ENCODE measurements at regions not wholly inside any gene's neighbourhood (a gene's known extent, or its start where the extent isn't known, plus 50 kb on each side); places are given as distances from the start of the nearest gene placed in this dataset.
"Not testable (repeated sequence)": the region's sequence is repeated elsewhere in the genome, so short reads cannot be mapped to it uniquely, and the experiment has no call there.

- H3K4me2 ChIP-seq (ENCODE audit: low read length); H3K4me3 ChIP-seq (ENCODE audit: low read length); H3K4me1 ChIP-seq (ENCODE audit: control insufficient read depth, insufficient read depth, low read length); H3K9me3 ChIP-seq (replicated peaks; ENCODE audit: low read length); H3K36me3 ChIP-seq (ENCODE audit: insufficient read depth, low read length); H3K9ac ChIP-seq (ENCODE audit: low read depth, low read length); H3K27me3 ChIP-seq (ENCODE audit: control insufficient read depth, insufficient read depth, low read length): not testable (repeated sequence)
Observed at GRCh38 chr1:206256935-206257334, 53.6 kb downstream of the SRGAP2 start.

- not testable (repeated sequence) for H3K4me3 ChIP-seq (ENCODE audit: low read length); H3K9me3 ChIP-seq (replicated peaks; ENCODE audit: low read length); H3K9ac ChIP-seq (ENCODE audit: low read depth, low read length); H3K4me1 ChIP-seq (ENCODE audit: control insufficient read depth, insufficient read depth, low read length); H3K4me2 ChIP-seq (ENCODE audit: low read length); H3K27me3 ChIP-seq (ENCODE audit: control insufficient read depth, insufficient read depth, low read length); H3K36me3 ChIP-seq (ENCODE audit: insufficient read depth, low read length)
Observed at GRCh38 chr1:206261473-206261872, 58.1 kb downstream of the SRGAP2 start.

- not testable (repeated sequence) for H3K4me2 ChIP-seq (ENCODE audit: low read length); H3K4me1 ChIP-seq (ENCODE audit: control insufficient read depth, insufficient read depth, low read length); H3K27me3 ChIP-seq (ENCODE audit: control insufficient read depth, insufficient read depth, low read length); H3K9ac ChIP-seq (ENCODE audit: low read depth, low read length); H3K36me3 ChIP-seq (ENCODE audit: insufficient read depth, low read length); H3K4me3 ChIP-seq (ENCODE audit: low read length); H3K9me3 ChIP-seq (replicated peaks; ENCODE audit: low read length)
Observed at GRCh38 chr1:206262424-206262823, 59.1 kb downstream of the SRGAP2 start.

- not testable (repeated sequence) for H3K27me3 ChIP-seq (ENCODE audit: control insufficient read depth, insufficient read depth, low read length); H3K36me3 ChIP-seq (ENCODE audit: insufficient read depth, low read length); H3K4me3 ChIP-seq (ENCODE audit: low read length); H3K9me3 ChIP-seq (replicated peaks; ENCODE audit: low read length); H3K4me2 ChIP-seq (ENCODE audit: low read length); H3K4me1 ChIP-seq (ENCODE audit: control insufficient read depth, insufficient read depth, low read length); H3K9ac ChIP-seq (ENCODE audit: low read depth, low read length)
Observed at GRCh38 chr1:206264916-206265315, 61.6 kb downstream of the SRGAP2 start.

GRCh38 chr1:206271153-206271552 lies 67.8 kb downstream of the SRGAP2 start:
- not testable (repeated sequence) for H3K36me3 ChIP-seq (ENCODE audit: insufficient read depth, low read length); H3K27me3 ChIP-seq (ENCODE audit: control insufficient read depth, insufficient read depth, low read length); H3K4me3 ChIP-seq (ENCODE audit: low read length)

GRCh38 chr1:206273104-206273503 lies 69.8 kb downstream of the SRGAP2 start:
- not testable (repeated sequence) for H3K4me1 ChIP-seq (ENCODE audit: control insufficient read depth, insufficient read depth, low read length); H3K4me2 ChIP-seq (ENCODE audit: low read length); H3K27me3 ChIP-seq (ENCODE audit: control insufficient read depth, insufficient read depth, low read length); H3K4me3 ChIP-seq (ENCODE audit: low read length); H3K9ac ChIP-seq (ENCODE audit: low read depth, low read length); H3K9me3 ChIP-seq (replicated peaks; ENCODE audit: low read length); H3K36me3 ChIP-seq (ENCODE audit: insufficient read depth, low read length)

More at GRCh38 chr1:206271153-206271552, 67.8 kb downstream of the SRGAP2 start:
- H3K4me2 ChIP-seq (ENCODE audit: low read length); H3K9ac ChIP-seq (ENCODE audit: low read depth, low read length); H3K4me1 ChIP-seq (ENCODE audit: control insufficient read depth, insufficient read depth, low read length); H3K9me3 ChIP-seq (replicated peaks; ENCODE audit: low read length): not testable (repeated sequence)

- not testable (repeated sequence) for H3K4me2 ChIP-seq (ENCODE audit: low read length); H3K4me3 ChIP-seq (ENCODE audit: low read length); H3K27me3 ChIP-seq (ENCODE audit: control insufficient read depth, insufficient read depth, low read length); H3K4me1 ChIP-seq (ENCODE audit: control insufficient read depth, insufficient read depth, low read length); H3K9me3 ChIP-seq (replicated peaks; ENCODE audit: low read length); H3K36me3 ChIP-seq (ENCODE audit: insufficient read depth, low read length); H3K9ac ChIP-seq (ENCODE audit: low read depth, low read length)
Observed at GRCh38 chr1:206276143-206276542, 72.8 kb downstream of the SRGAP2 start.

- H3K27me3 ChIP-seq (ENCODE audit: control insufficient read depth, insufficient read depth, low read length); H3K4me1 ChIP-seq (ENCODE audit: control insufficient read depth, insufficient read depth, low read length); H3K4me2 ChIP-seq (ENCODE audit: low read length); H3K36me3 ChIP-seq (ENCODE audit: insufficient read depth, low read length); H3K4me3 ChIP-seq (ENCODE audit: low read length); H3K9ac ChIP-seq (ENCODE audit: low read depth, low read length); H3K9me3 ChIP-seq (replicated peaks; ENCODE audit: low read length): not testable (repeated sequence)
Observed at GRCh38 chr1:206278683-206279082, 75.3 kb downstream of the SRGAP2 start.

- H3K9ac ChIP-seq (ENCODE audit: low read depth, low read length): not testable (repeated sequence)
Observed at GRCh38 chr1:206280683-206281082, 77.3 kb downstream of the SRGAP2 start.

GRCh38 chr1:206281912-206282654 lies 78.7 kb downstream of the SRGAP2 start:
- H3K4me2 ChIP-seq (ENCODE audit: low read length); H3K36me3 ChIP-seq (ENCODE audit: insufficient read depth, low read length); H3K4me3 ChIP-seq (ENCODE audit: low read length); H3K4me1 ChIP-seq (ENCODE audit: control insufficient read depth, insufficient read depth, low read length); H3K9me3 ChIP-seq (replicated peaks; ENCODE audit: low read length); H3K27me3 ChIP-seq (ENCODE audit: control insufficient read depth, insufficient read depth, low read length); H3K9ac ChIP-seq (ENCODE audit: low read depth, low read length): not testable (repeated sequence)

More at GRCh38 chr1:206280683-206281082, 77.3 kb downstream of the SRGAP2 start:
- not testable (repeated sequence) for H3K4me3 ChIP-seq (ENCODE audit: low read length); H3K4me1 ChIP-seq (ENCODE audit: control insufficient read depth, insufficient read depth, low read length); H3K9me3 ChIP-seq (replicated peaks; ENCODE audit: low read length); H3K36me3 ChIP-seq (ENCODE audit: insufficient read depth, low read length); H3K4me2 ChIP-seq (ENCODE audit: low read length); H3K27me3 ChIP-seq (ENCODE audit: control insufficient read depth, insufficient read depth, low read length)

GRCh38 chr1:206285024-206285960 lies 82.0 kb downstream of the SRGAP2 start:
- not testable (repeated sequence) for H3K9ac ChIP-seq (ENCODE audit: low read depth, low read length); H3K36me3 ChIP-seq (ENCODE audit: insufficient read depth, low read length); H3K9me3 ChIP-seq (replicated peaks; ENCODE audit: low read length); H3K27me3 ChIP-seq (ENCODE audit: control insufficient read depth, insufficient read depth, low read length); H3K4me3 ChIP-seq (ENCODE audit: low read length); H3K4me1 ChIP-seq (ENCODE audit: control insufficient read depth, insufficient read depth, low read length); H3K4me2 ChIP-seq (ENCODE audit: low read length)

- not testable (repeated sequence) for H3K4me2 ChIP-seq (ENCODE audit: low read length); H3K27me3 ChIP-seq (ENCODE audit: control insufficient read depth, insufficient read depth, low read length); H3K36me3 ChIP-seq (ENCODE audit: insufficient read depth, low read length); H3K9ac ChIP-seq (ENCODE audit: low read depth, low read length); H3K4me1 ChIP-seq (ENCODE audit: control insufficient read depth, insufficient read depth, low read length); H3K9me3 ChIP-seq (replicated peaks; ENCODE audit: low read length); H3K4me3 ChIP-seq (ENCODE audit: low read length)
Observed at GRCh38 chr1:206287759-206288158, 84.4 kb downstream of the SRGAP2 start.
